GM19455 (cell line): ENCODE measurements at regions not wholly inside any gene's neighbourhood (a gene's known extent, or its start where the extent isn't known, plus 50 kb on each side); places are given as distances from the start of the nearest gene placed in this dataset.

Source experiments
- ATAC-seq: cut with Tn5 transposase; IDR thresholded peaks from one replicate; pipeline ENCODE4 v1.9.1; 2021; ENCODE audit not compliant: unreplicated experiment

DNA sequence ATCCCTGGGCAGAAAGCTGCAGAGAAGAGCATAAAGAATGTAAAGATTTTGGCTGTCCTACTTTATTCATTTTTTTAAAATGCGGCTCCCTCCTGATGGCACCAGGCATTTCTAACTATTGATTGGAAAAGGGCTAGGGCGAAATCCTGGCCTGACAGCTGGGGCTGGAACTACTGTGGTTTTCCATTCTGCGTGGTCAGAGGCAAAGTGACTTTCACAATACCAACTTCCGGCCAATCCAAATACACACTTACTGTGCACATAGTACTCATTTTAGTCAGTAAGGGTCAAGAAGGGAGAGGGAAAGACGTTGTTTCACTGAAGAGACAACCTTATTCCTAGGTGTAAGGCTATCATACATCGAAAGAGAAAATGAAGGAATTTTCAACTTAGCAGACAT lies 113.8 kb upstream of the PMFBP1 start:
- ATAC-seq = no peak

DNA sequence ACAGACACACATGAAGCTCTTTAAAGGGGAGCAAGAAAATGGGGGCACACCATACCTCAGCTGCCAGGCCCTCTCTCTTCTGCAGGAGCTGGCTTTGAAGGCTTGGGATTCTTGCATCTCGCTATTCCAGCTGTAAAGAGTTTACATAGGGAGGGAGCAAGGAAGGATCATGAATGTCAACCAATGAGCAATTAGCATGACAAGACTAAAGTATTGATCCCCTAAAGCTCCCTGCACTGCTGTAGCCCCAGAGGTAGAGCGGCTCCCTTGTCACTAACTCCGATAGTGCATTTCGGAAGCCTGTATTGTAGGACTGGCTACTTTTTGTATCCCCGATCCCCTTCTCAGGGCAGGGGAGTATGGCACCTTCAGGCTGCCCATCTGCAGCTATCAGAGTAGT lies 113.4 kb upstream of the PMFBP1 start:
- no peak for ATAC-seq

DNA sequence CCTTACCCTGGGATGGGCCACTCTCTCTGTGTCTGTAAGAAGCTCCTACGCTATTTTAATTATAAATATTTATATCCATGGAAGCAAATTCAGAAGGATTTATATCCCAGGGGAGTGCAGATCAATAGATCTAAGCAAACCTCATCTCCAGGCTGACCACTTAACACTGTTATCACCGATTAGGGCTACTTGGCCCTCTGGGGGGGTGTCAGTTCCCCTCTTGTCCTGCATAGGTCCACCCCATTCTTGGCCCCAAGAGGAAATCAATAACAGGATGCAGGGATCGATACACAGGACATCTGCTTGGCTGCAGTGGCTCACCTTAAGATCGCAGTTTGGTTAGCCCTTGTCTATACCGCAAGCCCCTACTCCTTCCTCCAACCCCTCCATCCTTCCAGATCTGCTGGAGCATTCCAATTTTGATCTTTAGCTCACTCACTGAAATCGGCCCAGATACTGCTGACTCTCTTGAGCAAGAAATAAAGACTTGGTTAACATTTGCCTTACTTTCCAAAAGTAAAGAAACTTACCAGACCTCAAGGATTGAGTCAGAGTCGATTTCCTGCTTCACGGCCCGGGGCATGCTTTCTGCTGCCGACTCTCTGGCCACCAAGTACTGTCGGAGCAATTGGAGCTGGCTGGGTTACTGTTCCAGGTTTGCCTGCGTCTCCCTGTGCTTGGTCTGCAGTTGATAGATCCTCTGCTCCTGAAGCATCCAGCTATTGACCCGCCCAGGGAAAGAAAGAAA lies 112.3 kb upstream of the PMFBP1 start:
- ATAC-seq = no peak

DNA sequence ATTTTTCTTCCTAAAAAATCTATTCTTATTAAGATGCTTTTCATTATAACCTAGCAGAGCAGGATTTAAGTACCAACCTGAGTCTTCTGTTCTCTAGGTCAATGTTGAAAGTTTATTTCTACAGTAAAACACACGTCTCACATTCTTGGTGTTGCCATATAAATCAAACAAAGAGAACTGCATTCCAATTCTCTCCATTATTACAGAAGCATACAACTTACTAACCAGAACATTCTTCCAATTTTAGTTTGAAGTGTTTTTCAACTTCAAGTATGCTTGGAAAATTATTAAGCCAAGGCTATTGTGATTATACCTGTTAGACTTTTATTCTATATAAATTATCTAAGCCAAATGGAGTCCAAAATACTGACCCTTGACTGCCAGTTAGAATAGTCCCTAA lies 110.4 kb upstream of the PMFBP1 start:
- ATAC-seq = no peak

DNA sequence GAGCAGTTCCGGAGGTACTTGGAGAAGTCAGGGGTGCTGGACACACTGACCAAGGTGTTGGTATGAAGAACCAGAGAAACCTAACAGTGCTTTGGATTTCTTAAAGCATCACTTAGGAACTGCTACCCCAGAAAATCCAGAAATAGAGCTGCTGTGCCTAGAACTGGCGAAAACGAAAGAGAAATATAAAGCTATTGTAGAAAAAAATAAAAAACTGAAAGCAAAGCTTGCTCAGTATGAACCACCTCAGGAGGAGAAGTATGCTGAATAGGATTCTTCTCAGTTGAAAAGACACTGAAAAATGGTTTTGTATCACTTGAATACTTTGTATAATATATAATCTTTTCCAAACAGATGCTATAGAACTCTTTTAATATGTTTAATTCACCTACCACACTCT lies 106.3 kb upstream of the PMFBP1 start:
- ATAC-seq = no peak

DNA sequence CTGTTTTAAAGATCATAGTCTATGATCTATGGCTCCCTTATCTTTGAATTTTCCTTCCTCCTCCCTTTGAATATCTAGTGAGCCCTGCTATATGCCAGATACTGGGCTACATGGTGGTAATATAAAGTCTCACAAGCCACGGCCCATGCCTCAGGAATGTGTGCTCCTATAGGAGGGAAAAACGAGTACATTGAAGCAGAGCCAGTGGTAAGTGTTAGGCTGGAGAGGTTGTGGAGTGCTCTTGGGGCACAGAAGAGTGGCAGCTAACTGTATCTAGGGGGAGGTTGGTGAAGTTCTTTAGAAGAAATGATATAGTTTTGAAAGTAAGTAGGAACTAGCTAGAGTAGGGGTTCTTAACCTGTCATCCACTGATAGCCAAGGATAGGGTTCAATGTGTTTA lies 105.8 kb upstream of the PMFBP1 start:
- ATAC-seq = no peak

DNA sequence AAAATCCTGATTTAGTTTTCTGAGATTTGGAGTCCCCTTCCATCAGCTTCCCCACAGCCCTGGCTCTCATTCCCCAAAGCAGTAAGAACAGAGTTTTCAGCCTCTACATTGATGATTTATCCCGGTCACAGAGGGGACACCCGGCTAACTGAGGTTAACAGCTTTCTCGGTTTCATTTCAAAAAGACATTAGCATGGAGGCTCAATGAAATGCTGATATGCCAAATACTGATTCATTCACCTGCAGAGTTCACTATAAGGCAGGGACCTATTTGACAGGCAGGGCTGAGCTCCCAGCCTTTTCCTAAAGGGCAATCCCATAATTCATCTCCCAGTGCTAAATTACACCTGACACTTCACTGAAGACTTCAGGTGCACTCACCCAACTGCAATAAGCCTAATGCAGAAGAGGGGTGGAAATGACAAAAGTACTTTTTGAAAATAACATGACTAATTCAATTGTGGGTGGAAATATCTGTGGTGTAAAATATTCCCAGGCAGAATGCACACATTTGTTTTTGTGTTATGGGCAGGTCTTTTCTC lies 99.8 kb upstream of the PMFBP1 start:
- ATAC-seq = no peak

DNA sequence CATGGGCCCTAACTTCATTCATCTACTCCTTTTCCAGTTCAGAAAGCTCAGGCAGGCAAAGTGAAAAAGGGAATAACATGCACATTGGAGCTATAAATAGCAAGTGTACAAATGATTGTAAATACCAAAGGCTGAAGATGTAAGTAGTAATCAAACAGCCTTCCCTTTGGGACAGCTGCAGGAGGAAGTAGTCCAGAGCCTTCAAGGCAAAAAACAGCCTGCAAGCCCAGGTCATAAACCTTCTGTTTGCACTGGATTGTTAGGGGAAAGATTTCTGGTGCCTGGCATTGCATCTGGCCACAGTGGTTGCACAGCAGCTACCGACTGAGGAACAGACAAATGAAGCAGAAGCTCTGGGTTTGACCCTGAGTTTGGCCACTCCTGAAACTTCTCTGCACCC lies 98.6 kb upstream of the PMFBP1 start:
- ATAC-seq = no peak

DNA sequence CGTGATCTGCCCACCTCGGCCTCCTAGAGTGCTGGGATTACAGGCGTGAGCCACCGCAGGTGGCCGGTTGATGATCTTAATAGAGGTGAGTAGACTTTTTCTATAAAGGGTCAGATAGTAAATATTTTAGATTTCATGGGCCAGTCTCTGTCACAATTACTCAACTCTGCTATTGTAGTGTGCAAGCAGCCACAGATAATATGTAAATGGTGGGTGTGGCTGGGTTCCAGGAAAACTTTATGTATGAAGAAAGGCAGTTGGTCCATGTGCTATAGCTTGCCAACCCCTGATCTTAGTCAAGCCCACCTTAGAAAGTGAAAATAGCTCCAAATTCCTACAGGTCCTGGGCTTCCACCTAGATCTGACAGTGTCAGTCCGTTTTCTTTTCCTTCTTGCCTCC lies 94.9 kb upstream of the PMFBP1 start:
- ATAC-seq = no peak

DNA sequence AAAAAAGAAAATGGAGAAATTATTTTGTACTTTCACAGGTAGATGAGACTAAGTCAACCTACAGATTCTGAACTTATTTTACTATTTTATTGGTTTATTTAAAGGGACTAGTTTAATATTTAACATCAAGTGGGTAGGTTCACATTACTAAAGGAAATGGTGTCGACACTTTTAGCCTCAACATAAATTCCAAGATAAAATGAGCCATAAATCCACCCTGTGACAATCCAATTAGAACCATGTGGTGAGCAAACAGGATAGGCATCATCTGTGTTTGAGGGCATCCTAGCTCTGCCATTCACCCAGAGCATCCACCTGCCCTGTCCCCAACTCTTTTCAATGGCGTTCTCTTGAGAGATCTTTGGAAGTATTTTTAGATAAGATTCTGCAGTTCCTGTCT lies 92.8 kb upstream of the PMFBP1 start:
- no peak for ATAC-seq

DNA sequence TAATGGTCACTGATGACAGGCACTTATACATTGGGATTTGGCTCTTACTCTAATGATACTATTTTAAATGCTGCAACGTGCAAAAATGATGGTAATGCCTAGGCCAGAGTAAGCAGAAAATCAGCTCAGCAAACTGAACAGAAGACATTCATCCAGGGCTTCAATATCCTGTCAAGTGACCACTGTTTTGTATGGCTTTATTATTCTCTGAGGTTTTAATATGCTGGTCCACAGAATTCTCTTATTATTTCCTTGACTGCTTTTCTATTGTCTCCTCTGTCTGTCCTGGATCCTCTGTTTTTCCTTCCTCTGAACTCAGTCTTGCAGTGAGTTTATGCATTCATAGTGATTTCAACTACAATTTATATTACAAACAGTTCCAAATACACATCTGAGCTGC lies 90.8 kb upstream of the PMFBP1 start:
- ATAC-seq = no peak

DNA sequence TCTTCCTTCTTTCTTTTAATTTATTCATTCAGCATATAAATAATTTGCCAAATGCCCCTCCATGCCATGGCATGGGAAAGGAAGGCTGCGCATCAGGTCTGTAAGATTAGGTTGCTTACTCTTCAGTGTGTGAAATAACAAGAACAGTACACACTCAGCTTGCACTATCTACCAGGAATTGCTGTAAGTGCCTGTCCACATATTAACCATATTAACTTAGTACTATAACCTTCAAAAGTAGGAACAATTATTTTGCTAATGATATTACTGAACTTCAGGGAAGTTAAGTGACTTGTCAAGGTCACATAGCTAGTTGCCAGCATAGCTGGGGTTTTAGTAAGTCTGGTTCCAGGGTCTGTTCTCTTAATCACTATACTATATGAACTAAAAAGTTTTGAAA lies 89.2 kb upstream of the PMFBP1 start:
- ATAC-seq = no peak

DNA sequence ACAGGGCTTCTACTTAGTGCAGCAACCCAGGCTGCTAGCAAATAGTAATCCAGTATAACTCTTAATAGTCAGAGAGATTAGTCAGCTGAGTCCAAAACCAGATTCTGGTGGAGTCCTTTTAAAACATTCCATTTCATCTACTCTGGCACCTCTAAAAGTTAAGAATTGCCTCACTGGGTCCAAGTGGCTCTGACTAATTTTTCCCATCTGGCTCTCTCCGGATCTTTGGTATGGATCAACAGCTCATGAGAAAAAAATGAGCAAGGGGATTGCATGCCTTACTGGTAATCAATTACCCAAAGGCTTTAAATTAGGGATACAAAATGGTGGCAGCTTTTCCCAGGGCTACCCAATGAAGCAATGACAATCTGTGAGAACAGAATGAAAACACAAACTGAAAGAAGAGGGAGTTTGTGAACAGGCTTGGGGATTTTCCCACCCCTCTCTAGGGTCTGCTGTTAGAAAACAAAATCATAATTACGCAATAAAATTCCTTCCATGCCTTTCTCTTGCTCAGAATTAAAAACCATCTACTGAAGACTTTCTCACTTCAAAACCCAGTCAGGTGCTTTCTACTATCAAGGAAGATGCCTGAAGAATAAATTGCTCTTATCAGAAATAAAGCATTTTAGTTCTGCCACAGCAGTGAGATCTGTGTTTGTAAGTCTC lies 84.6 kb upstream of the PMFBP1 start:
- ATAC-seq = no peak

DNA sequence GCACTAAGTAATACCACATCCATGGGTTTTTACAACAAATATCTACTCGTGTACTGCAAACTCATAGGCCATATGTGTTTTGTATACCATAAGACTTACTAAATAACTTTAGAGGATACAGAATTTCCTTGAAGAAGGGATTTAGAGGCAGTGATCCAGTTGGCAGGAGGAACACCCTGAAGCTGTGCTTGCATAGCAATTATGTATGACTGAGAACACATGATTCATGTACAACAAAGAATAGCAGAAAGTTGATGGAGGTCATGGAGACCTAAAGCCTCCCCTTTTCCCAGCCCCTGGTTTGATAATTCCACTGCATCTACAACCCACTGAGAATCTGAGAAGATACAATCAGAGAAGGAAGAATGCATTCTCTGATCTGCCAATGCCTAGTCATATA lies 83.8 kb upstream of the PMFBP1 start:
- no peak for ATAC-seq

DNA sequence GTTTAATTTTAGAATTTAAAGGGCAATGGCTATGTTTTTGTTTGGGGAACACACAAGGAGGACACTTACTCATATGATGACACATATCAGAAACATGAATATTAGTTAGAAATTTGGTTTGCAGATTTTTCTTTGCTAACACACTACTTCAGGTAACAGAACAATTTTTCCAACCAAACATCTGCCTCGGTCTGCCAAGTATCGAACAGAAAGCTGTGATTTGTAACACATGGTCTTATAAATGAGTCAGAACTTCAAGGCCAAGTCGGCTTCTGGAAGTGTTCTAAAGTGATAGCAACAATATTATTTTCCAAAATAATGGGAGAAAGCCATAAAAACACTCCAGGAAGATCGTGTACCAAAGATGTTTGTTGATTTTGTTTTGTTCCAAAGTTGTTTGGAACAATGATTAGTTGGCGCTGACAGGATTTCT lies 75.9 kb upstream of the PMFBP1 start:
- ATAC-seq = no peak

DNA sequence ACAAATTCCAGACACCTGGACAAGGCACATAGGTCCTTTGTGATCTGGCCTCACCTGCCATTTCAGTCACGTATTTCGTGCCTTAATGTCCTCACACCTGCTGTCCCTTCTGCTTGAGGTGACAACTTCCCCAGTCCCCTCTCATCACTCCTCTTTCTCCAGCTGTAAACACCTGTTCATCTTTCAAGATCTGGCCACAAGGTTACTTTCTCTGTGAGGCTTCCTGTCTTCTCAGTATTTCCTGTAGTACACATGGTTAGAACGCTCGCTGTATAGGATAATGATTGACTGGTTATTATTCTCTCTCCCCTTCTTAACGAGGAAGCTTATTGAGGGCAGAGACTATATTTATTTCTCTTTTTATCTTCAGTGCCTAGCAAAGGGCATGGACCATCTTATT lies 74.5 kb upstream of the PMFBP1 start:
- no peak for ATAC-seq

DNA sequence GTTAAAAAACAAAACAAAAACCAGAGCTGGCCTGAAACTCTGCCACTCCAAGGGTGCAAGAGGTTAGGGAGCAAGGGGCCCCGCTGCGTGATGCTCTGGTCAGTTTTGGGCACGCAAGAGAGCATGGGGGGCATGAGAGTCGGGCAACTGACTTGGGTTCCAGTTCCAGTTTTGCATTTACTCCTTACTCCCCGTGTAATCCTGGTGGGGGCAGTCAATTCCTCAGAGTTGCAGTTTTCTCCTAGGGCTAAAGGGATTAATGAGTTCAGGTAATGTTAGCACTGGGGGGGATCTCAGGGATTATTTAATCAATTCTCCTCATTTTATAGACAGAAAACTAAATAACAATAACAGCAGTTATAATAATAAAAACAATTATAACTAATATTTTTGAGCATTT lies 72.9 kb upstream of the PMFBP1 start:
- no peak for ATAC-seq

DNA sequence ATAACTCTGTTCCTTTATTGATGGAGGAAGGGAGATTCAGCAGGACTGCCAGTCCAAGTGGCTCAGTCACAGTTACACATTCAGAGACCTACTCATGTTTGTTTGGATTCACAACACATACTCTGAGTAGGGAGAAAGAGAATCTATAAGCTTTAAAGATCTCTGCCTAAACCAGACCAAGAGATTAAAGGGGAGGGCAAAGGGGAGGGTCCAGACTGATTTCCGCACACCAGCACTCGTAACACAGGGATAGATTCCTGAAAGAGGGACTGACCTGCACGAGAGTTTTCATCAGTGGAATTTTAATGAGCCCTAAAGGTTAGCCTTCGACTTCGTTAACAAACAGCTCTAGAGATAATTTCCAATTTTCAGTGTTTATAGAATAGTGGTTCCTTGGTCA lies 71.7 kb upstream of the PMFBP1 start:
- no peak for ATAC-seq

DNA sequence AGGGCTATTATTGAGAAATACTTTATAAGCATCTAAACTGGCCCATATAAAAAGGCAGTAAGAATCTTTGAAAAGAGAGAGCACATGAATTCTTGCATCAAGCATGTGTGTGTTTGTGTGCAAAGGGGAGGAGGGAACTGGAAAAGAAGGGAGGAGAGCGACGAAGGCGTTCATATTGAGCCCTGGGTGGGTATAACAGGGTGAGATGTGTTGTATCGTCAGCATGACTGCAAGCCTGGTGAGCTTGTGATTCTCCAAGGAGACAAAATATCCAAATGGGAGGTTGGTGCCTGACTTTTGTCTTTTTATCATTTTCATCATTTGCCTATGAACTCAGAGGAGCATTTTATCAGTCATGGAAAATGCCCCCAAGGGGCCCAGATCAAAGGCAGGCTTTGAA lies 70.8 kb upstream of the PMFBP1 start:
- no peak for ATAC-seq

DNA sequence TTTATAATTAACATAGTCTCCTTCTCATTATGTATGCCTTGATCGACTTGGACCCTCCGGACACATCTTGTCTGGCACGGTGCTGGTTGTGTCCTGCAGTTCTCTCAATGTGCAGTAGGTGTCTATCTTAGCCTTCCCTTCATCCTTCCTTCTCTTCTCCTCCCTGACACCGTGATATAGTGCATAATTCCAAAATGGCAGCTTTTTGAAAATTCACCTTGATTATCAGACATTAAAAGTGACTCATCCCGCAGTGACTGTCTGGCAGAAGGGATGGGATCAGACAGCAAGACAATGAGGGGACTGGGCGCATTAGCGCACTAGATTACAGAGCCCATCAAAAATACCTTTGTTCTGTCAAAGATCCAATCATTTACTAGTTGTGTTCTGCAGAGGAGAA lies 70.0 kb upstream of the PMFBP1 start:
- ATAC-seq = no peak

DNA sequence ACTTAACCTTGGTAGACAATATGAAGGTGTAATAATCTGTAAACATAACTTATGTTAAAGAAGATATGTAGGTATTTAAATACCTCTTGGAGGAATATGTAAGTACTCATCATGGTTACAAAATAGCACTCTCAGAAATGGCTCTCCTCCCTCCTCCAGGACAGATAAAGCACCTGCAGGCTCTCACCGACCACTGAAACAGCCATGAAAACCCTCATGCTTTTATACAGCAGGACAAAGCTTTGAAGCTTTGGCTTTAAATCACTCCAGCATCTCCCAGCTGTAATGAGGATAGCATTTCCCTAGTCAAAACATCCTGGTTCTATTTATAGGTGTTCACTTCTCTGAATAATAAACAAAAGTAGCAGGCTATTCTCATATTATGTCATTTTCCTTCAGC lies 69.1 kb upstream of the PMFBP1 start:
- no peak for ATAC-seq

DNA sequence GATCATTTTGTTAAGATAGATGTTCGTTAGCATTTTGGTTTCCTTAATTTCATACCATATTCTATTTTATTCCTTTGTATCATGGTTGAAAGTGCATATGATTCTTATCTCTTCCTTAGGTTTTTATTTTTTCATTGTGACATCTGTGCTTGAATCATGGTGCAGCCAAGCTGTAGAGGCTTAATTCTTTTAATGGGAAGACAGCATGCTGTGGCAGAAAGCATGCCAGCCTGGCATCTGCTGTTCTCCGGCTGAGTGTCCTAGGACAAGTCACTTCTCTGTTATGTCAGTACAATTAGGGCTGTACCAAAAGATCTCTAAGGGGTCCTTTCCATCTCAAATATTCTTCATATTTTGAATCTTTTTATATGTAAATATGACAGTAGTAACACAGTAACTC lies 68.5 kb upstream of the PMFBP1 start:
- no peak for ATAC-seq

DNA sequence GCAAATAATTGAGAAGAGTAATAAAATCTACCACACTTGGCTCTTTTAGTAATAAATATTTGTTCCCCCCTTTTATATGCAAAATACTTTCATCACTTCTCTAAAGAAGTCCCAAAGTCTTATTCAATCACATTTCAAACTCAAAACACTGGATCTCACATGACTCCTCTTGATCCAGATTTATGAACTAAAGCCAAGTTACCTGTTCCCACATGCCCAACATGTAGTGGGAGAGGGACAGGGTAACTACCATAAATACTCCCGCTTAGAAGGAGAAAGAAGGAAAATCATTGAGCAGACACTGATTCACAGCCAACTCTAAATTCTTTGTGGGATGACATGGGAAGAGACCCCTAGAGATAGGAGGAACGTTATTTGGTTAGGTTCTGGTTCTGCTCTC lies 64.9 kb upstream of the PMFBP1 start:
- no peak for ATAC-seq
